Muscle layer of colon (tissue), 2 donors: ENCODE measurements at regions not wholly inside any gene's neighbourhood (a gene's known extent, or its start where the extent isn't known, plus 50 kb on each side); places are given as distances from the start of the nearest gene placed in this dataset.

Source experiments
- H3K27ac ChIP-seq: one replicate; pipeline ENCODE4 v1.7.0; 2013; ENCODE audit warnings: low read depth, mild to moderate bottlenecking, low read length, moderate library complexity
- H3K27me3 ChIP-seq, 2 donors: one replicate each; pipeline ENCODE4 v1.7.0; 2013; ENCODE audit warnings: low read length in 2 of 2, mild to moderate bottlenecking in 2 of 2; ENCODE audit not compliant: insufficient read depth in 2 of 2, control insufficient read depth in 1 of 2
- H3K36me3 ChIP-seq: one replicate; pipeline ENCODE4 v1.7.0; 2013; ENCODE audit warnings: mild to moderate bottlenecking, low read length; ENCODE audit not compliant: insufficient read depth
- H3K4me1 ChIP-seq: one replicate; pipeline ENCODE4 v1.7.0; 2013; ENCODE audit warnings: mild to moderate bottlenecking, low read length; ENCODE audit not compliant: insufficient read depth
- H3K4me3 ChIP-seq, 2 donors: one replicate each; pipeline ENCODE4 v1.7.0; 2013; ENCODE audit warnings: low read length in 2 of 2, low read depth in 1 of 2, mild to moderate bottlenecking in 1 of 2, moderate library complexity in 1 of 2
- H3K9ac ChIP-seq: one replicate; pipeline ENCODE4 v1.7.0; 2013; ENCODE audit warnings: low read length
- H3K9me3 ChIP-seq: one replicate; pipeline ENCODE4 v1.7.0; 2013; ENCODE audit warnings: mild to moderate bottlenecking, low read length
- donor health status: abdominal sarcoma.
- donor health status: Adenocarcinoma of cecum.

DNA sequence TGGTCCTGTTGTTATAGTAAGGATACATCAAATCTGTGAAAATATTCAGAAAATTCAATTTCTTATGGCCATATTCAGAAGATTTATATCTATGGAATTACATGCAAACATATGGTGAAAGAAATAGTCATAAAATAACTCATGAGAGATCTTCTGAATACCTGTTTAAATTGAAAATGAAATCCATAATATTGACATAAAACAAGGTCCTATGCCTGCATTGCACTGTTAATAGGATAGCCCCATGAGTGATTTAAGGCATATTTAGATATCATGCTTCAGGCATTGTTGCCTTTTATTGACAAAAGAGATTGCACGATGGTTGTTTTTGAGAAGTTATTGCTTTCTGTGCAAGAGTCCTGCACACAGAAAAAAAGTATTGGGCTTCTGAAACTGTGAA, 591.7 kb upstream of the ZNF717 start:
- no peaks in the 10 kb centered on the region for H3K27me3 ChIP-seq
- H3K9ac ChIP-seq = no peak overlapping the region
- H3K36me3 ChIP-seq = no peaks in the 10 kb centered on the region
- no peaks in the 10 kb centered on the region for H3K4me1 ChIP-seq
- no peaks in the 10 kb centered on the region for H3K9me3 ChIP-seq
- H3K4me3 ChIP-seq = no peak overlapping the region
- H3K27ac ChIP-seq = no peak overlapping the region

DNA sequence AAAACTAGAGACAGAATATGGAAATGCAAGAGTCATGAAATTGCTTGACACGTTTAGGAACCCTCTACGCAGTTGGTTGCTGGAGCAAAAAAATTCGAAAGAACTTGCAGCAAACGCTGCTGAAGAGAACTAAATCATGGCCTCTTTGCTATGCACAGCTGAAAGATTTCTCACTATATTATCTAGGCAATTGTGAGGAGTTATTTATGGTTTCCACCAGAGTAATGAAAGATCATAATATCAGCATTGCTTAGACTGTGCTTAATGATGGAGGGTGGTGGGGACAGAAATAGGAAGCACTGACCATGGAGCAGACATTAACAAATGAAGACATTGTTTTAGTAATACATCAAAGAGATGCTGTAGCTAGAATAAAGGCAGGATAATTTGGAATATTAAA, 593.4 kb upstream of the ZNF717 start:
- no peaks in the 10 kb centered on the region for H3K27me3 ChIP-seq
- H3K4me1 ChIP-seq = no peaks in the 10 kb centered on the region
- H3K27ac ChIP-seq = no peak overlapping the region

DNA sequence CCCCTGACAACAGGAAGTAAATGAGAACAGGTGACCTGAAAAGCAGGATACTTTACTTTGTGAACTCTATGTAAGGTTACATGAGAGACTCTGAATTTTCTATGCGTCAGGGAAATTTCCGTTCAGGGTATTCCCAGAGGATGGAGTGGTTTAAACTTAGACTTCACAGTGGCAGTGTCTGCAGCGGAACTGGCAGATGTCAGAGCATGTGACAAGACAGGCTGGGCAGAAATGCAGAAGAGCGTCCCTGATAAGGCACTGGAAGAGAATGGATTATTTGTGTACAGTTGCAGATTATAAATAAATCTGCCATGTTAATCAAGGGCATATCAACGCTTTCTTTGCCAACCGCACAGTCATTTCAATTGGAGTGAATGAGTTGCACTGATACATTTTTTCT, 598.4 kb upstream of the ZNF717 start:
- H3K9ac ChIP-seq = no peak overlapping the region
- H3K36me3 ChIP-seq = no peaks in the 10 kb centered on the region
- no peaks in the 10 kb centered on the region for H3K4me1 ChIP-seq
- H3K9me3 ChIP-seq = no peaks in the 10 kb centered on the region
- no peak overlapping the region for H3K27ac ChIP-seq
- no peak overlapping the region for H3K4me3 ChIP-seq
- no peaks in the 10 kb centered on the region for H3K27me3 ChIP-seq

More for the DNA sequence above, 593.4 kb upstream of the ZNF717 start:
- no peak overlapping the region for H3K9ac ChIP-seq
- no peaks in the 10 kb centered on the region for H3K9me3 ChIP-seq
- no peak overlapping the region for H3K4me3 ChIP-seq
- H3K36me3 ChIP-seq = no peaks in the 10 kb centered on the region

DNA sequence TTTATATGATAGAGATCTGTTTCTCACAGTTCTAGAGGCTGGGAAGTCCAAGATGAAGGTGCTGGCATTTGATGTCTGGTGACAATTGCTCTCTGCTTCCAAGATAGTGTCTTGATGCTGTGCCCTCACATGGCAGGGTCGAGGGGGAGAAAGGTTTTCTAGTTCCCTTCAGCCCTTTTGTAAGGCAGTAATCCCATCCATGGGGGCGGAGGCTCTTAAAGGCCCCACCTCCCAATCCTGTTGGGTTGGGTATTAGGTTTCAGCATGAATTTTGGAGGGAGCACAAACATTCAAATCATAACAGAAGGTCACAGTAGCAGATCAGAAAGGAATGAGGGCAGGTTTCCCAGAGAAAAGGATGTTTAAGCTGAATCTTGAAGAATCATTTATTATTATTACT, 601.7 kb upstream of the ZNF717 start:
- no peak overlapping the region for H3K9ac ChIP-seq
- no peak overlapping the region for H3K4me3 ChIP-seq
- H3K4me1 ChIP-seq = no peaks in the 10 kb centered on the region
- no peaks in the 10 kb centered on the region for H3K36me3 ChIP-seq
- no peaks in the 10 kb centered on the region for H3K27me3 ChIP-seq
- H3K27ac ChIP-seq = no peak overlapping the region
- no peaks in the 10 kb centered on the region for H3K9me3 ChIP-seq

DNA sequence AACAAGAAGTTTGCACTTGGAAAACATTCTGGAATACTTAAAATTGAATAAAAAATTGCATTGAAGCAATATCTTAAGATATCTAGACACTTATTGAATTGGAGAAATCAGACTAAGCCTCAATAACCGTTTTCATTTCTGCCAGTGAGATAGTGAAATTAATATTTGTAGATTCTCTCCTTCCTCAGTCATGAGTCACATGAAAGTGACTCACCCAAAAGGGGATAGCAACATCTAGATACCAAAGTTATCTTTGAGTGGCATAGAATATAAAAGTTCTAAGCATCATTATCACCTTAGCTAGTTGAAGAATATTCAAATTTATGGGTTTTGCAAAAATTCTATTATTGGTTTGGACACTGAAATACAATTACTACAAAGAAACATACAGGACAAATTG, 614.8 kb upstream of the ZNF717 start:
- H3K27me3 ChIP-seq = no peaks in the 10 kb centered on the region
- no peaks in the 10 kb centered on the region for H3K36me3 ChIP-seq
- H3K4me1 ChIP-seq = no peaks in the 10 kb centered on the region
- H3K9ac ChIP-seq = no peak overlapping the region
- H3K4me3 ChIP-seq = no peak overlapping the region
- no peaks in the 10 kb centered on the region for H3K9me3 ChIP-seq
- no peak overlapping the region for H3K27ac ChIP-seq

DNA sequence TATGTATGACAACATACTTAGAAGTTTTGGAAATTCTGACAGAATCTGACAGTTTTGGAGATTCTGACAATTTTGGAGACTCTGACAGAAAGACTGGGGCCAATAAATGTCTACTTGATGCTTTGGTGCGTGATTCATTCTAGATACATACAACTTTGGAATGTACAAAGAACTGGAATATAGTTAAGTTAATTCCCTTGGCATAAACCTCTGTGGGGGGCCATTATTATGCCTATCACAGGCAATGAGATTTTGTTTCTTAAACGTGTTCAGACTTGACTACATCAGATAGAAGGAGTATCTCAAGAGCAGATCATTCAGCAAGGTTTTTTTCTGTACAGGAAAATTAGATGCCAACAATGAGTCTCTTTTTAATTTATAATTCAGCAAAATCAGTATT, 617.6 kb upstream of the ZNF717 start:
- H3K4me3 ChIP-seq = no peak overlapping the region
- H3K27me3 ChIP-seq = no peaks in the 10 kb centered on the region
- no peak overlapping the region for H3K27ac ChIP-seq
- no peak overlapping the region for H3K9ac ChIP-seq
- H3K4me1 ChIP-seq = no peaks in the 10 kb centered on the region
- H3K9me3 ChIP-seq = no peaks in the 10 kb centered on the region
- no peaks in the 10 kb centered on the region for H3K36me3 ChIP-seq

DNA sequence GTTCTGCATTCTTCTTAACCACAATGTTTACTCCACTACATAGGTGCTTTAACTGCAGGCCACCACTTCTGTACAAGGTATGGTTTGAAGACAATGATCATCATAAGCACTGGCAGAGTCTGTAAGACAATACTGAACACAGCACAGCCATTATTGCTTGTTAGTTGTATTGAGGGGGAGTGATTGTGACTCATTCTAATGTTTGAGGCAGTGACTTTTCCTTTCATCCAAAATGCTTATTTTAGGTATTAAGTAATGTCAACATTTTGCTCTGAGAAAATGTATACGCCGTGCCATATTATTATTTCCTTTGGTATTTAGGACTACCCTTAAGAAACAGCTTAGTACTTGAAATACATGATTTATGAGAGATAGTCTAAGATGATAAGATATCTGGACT, 618.2 kb upstream of the ZNF717 start:
- Histone ChIP-seq H3K9me3 (no peaks in the 10 kb centered on the region), H3K4me1 (no peaks in the 10 kb centered on the region), H3K9ac (no peak overlapping the region), H3K27ac (no peak overlapping the region), H3K36me3 (no peaks in the 10 kb centered on the region), H3K4me3 (no peak overlapping the region), H3K27me3 (no peaks in the 10 kb centered on the region)

DNA sequence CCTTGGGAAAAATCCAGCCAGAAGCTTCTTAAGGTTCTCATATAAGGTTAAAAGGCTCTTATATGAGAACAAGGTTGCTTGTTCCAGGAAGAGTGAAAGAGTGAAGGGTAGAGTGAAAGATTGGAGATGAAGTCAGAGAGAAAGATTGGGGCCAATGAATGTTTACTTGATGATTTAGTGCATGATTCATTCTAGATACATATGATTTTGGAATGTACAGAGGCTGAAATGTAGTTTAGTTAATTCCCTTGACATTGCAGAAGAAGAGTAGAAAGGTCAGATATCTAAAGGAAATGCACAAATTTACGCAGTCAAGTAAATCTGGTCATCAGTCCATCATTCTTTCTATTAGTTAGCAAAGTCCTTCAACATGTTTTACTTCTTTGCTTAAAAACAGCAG, 619.8 kb upstream of the ZNF717 start:
- H3K27me3 ChIP-seq = no peaks in the 10 kb centered on the region
- no peak overlapping the region for H3K9ac ChIP-seq
- H3K4me1 ChIP-seq = no peaks in the 10 kb centered on the region
- H3K4me3 ChIP-seq = no peak overlapping the region
- peaks cover 2% of the 10 kb centered on the region for H3K9me3 ChIP-seq
- no peak overlapping the region for H3K27ac ChIP-seq
- no peaks in the 10 kb centered on the region for H3K36me3 ChIP-seq

DNA sequence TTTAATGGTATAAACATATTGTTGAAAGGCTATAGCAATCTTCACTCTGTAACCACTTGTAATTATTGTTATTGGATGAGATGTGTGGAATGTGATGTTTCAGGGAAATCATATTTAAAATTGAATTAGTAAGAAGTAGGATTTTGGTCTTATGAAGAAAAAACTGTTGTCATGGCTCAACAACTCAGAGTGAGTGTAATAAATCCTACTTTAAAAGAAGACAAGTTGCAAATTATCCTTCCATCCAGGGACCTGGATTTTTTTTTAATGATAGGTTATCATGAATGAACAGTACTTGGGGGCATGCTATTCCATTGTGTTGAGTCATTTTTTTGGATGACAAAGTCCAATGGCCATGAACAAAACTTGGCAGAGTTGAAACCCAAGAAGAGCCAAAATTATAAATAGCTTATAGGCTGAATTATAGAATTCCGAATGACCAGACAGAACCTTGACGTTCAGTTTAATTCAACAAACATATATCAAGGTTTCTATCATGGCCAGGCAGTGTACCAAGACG, 625.5 kb upstream of the ZNF717 start:
- Histone ChIP-seq H3K4me1 (no peaks in the 10 kb centered on the region), H3K9me3 (peaks cover 2% of the 10 kb centered on the region), H3K9ac (no peak overlapping the region), H3K4me3 (no peak overlapping the region), H3K27me3 (no peaks in the 10 kb centered on the region), H3K36me3 (no peaks in the 10 kb centered on the region), H3K27ac (no peak overlapping the region)

DNA sequence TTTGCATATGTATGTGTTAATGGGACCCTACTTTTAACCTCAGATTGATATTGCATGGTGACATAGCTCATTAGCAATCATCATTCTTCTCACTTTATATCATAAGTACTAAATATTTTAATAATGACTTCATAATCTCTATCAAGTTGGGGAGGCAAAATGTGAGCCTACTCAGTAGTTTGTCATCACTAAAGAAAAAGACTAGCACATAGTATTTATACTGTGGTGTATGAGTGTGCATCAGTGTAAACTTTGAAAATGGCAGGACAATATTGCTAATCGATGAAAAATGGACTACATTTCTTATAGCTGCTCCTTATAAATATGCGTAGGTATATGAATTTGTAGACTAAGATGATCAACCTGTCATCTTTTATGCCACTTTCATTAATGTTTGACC, 624.5 kb upstream of the ROBO2 start:
- no peaks in the 10 kb centered on the region for H3K27me3 ChIP-seq
- no peaks in the 10 kb centered on the region for H3K9me3 ChIP-seq
- no peak overlapping the region for H3K27ac ChIP-seq
- no peaks in the 10 kb centered on the region for H3K4me1 ChIP-seq
- no peak overlapping the region for H3K9ac ChIP-seq
- H3K4me3 ChIP-seq = no peak overlapping the region
- no peaks in the 10 kb centered on the region for H3K36me3 ChIP-seq

DNA sequence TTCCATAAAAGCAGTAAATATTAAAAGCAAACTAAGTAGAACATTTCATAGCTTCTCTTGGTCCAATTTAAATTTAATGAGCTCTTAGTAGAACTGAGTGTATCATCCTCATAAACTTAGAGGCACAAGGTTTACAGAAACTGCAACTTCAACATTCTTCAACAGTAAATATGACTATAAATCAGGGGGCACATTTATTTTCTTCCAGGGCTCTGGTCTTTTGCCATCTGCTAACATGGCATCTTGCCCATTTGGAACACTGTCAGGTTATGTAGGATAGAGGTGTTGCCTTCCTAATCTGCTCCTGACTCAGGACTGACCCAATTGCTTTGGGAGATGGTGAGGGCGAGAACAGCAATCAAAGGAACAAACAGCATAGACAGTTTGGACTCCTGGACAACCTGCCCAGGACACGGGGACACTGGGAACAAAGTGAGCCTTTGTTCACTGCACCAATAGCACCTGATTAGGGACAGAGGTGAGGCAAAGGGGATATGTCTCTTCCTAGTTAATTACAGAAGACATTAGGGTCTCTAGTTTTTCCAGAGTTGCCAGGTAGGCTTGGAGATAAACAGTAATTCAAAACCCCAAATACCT, 610.2 kb upstream of the ROBO2 start:
- Histone ChIP-seq H3K4me1 (peaks cover 8% of the 10 kb centered on the region), H3K9ac (no peak overlapping the region), H3K4me3 (no peak overlapping the region), H3K9me3 (no peaks in the 10 kb centered on the region), H3K36me3 (no peaks in the 10 kb centered on the region), H3K27me3 (no peaks in the 10 kb centered on the region), H3K27ac (no peak overlapping the region)

DNA sequence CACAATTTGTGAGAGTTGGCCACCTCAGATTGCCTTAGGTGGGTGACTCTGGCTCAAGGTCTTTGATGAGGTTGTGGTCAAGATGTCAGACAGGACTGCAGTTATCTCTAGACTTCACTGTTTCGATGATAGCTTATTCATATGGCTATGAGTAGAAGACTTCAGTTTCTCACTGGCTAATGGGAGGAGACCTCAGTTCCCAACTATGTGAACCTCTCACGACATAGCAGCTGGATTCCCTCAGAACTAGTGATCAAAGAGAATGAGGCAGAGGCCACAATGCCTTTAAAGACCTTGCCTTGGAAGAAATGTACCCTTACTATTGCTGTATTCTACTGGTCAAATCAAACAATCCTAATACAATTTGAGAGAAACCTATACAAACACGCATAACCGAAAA, 607.5 kb upstream of the ROBO2 start:
- H3K36me3 ChIP-seq = no peaks in the 10 kb centered on the region
- no peak overlapping the region for H3K27ac ChIP-seq
- H3K9ac ChIP-seq = no peak overlapping the region
- H3K9me3 ChIP-seq = no peaks in the 10 kb centered on the region
- no peaks in the 10 kb centered on the region for H3K27me3 ChIP-seq
- peaks cover 16% of the 10 kb centered on the region for H3K4me1 ChIP-seq
- no peak overlapping the region for H3K4me3 ChIP-seq
